ENCODE measurements at regions not wholly inside any gene's neighbourhood (a gene's known extent, or its start where the extent isn't known, plus 50 kb on each side); places are given as distances from the start of the nearest gene placed in this dataset.
"Not testable (repeated sequence)": the region's sequence is repeated elsewhere in the genome, so short reads cannot be mapped to it uniquely, and the experiment has no call there.

DNA sequence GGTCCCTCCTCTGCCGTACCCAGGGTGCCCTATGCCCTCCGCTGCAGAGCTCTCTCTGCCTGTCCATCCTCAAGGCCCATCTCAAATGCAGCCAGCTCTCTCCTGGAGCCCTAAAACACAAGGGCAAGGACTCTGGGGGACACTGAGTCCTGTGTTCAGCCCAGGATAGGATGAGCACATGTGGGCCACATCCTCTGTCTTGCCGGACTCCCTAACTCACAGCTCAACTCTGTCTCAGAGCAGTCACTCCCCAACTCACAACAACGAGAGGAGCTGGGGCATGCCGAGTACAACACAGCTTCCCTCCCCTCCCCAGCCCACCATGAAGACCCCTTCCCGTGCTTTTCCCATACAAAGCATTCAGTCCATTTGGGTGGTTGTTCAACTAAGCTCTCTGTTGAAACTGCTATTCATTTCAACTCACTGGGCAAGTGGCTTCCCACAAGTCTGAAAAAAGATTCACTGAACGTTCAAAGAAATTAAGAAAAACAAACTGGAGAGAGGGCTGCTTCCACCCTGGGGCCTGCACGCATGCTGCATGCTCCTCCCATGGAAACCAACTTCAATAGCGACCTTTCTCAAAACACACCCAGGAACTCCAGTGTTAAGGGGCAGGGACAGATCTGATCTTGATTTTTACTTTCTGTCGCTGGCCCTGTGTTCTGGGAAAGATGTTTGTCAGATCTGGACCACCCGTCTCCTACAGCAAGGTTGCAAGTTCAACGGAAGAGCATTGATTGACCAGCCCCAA lies 124.3 kb upstream of the IGF1R start:
- DNase-seq (ENCODE audit: low read depth): no peak

DNA sequence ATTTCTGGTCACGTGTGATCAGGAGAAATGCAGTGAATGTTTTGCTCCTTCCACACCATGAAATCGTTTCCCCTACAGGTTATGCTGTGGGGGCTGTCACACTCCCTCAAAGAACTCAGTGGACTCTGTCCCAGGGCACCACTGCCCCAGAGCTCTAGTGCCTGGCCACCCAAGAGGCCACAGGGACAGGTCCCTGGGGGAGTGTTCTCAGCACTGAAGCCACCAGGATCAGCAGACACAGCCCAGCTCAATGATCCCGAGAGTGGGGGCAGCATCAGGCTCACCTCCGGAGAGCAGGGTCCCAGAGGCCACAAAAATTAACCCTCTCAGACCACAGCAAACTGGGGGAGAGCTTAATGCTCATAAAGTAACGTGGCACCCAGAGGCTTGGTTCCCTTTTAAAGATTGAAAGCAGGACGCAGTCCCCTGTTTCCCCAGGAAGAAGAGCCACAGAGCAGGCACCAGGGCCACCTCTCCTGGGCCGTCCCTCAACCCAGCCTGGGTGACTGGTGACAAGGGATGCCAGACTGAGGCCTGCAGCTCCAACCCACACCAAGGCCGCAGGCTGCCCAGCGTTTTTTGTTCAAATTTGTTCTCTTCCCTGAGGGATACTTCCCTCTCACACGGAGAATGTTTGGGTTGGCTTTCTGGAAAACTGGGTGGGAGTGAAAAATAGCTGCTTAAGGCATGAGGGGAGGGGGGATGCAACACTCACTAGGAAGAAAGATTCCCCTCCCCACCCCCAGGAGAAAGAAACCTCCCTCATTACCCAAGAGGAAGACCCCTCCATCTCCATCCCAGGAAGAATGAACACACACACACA lies 123.3 kb upstream of the IGF1R start:
- DNase-seq (ENCODE audit: low read depth): no peak

DNA sequence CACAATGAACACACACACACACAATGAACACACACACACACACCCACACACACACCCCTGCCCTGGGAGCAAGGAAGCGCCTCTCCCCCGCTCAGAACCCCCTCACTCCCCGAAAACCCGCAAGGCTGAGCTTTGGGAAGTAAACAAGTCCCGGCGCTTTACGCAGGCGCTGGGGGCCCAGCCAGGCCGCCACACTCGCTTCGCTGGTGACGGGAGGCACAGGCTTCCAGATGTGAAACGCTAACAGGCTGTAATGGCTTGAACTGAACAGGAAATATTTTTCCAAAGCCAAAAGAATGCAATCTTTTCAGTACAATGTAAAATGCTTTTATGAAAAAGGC lies 122.7 kb upstream of the IGF1R start:
- DNase-seq (ENCODE audit: low read depth): no peak

DNA sequence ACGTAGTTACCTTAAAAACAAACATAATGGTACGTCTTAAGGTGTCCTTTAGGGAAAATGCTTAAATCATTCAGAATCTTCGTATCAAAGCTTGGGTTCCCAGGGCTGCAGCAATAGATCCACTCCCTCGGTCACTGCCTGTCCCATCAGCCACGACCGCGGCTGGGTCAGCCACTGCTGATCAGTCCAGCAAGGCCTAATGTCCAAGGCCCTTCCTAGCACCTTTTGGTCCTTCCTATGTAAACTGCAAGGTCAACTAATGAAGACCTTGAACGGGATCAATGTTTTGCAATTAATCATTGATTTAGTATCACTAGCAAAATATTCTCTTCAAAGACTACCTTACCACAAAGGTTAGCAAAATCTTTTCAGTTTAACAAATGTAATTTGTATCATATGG lies 122.2 kb upstream of the IGF1R start:
- no peak for DNase-seq (ENCODE audit: low read depth)

DNA sequence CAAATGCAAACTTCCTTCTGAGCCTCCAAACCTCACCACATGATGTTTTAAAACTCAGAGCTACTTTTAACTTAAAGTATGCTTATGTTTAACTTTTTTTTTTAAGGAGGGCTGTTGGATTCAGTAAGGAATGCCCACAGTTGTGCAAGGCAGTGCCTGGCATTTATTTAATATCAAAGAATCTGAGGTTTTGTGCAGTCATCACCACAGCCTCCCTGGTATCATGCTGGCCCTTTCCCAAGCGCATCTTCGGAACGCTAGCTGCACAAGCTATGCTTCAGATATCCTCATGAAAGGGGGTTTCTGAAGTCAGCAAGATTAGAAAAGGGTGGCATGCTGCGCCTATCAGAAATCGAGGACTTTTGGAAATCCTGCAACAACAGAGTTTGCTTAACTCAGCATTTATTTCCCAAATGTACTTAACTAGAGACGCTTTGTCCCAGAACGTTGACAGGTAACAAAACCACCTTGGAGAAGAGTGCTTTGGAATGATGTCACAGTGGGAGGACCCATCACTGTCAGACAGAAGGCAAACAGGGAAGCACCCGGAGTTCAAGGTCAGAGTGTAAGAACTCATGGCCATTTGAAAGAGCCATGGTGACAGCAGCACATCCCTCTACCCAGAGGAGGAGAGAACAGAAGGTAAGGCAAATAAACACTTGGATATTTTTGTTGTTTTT lies 120.2 kb upstream of the IGF1R start:
- DNase-seq (ENCODE audit: low read depth): no peak

DNA sequence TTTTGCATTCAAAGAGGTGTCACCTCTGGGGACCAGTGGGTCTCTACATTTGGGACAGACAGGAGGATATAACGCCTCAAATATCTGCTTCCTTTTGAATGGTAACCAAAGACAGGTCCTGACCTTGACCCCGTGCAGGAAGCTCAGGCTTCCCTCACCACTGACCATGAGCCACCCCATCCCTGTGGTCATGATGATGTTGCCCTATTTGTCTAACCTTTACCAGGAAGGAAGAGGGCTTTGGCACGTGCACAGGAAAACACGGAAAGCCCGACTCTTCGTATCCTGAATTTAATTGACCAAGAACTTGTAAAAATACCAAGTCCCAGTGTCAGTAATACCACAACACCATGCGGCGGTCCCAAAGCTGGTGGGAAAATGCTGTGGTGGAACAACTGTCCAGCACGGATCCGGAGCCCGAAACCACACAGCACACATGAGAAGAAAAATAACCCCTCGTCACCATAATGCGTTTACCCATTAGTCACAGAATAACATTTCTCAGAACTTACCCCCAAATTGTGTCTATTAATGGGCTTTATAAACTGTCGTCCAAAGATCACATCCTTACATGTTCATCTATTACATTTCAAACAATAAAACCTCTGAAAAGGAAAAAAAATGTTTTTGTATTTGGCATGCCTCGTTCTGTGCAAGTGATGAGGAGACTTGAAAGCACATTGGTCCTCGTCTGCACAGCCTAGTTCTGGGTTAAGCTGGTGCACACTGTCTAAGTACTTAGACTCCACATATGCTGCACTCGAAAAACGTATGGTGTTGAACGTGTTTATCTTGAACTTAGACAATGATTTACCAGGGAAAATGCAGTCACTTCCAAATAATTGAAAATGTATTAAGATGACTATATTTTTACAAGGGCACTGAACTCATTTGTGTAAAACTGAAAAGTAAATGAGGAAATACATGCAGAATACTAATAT lies 118.9 kb upstream of the IGF1R start:
- DNase-seq (ENCODE audit: low read depth): no peak

DNA sequence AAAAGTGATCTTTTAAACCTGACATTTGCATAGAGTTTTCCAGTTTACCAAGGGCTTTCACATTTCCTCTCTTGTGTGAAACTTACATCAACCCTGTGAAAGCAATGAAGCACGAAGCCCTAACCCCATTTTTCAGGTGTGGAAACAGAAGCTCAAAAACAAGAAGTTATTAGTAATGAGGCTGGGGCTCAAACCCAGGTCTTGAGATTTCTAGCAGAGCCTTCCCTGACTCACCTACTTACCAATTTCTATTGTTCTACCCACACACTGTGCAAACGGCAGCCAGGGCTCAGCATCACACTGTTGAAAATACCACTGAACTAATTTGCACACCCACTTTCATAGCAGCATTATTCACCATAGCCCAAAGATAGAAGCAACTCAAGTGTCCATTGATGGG lies 117.8 kb upstream of the IGF1R start:
- no peak for DNase-seq (ENCODE audit: low read depth)

DNA sequence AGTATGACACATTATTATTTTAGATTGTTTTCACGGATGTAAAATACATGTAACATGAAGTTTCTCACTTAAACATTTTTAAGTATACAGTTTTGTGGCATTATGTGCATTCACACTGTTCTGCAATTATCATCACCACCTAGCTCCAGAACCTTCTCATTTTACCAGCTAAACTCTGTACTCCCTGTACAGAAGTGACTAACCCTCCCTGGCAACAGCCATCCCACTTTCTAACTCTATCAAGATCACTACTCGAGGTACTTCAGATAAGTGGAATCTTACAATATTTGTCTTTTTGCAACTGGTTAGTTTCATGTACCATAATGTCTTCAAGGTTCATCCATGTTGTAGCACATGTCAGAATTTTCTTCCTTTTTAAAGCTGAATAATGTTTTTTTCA lies 116.3 kb upstream of the IGF1R start:
- DNase-seq (ENCODE audit: low read depth): no peak

DNA sequence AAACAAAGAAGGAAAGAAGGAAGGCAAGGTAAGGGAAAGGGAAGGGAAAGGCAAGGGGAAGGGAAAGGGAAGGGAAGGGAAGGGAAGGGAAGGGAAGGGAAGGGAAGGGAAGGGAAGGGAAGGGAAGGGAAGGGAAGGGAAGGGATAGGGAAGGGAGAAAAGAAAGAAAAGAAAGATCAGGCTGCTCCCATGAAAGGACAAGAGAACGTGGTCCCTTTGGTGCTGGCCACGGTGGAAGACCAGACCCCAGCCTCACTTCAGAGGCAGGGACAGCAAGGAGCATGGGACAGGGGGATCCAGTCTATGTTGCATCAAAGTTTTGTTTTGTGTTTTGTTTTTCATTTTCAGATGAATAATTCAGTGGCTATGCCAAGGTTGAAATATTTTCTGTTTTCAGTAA lies 111.4 kb upstream of the IGF1R start:
- no peak for DNase-seq (ENCODE audit: low read depth)

DNA sequence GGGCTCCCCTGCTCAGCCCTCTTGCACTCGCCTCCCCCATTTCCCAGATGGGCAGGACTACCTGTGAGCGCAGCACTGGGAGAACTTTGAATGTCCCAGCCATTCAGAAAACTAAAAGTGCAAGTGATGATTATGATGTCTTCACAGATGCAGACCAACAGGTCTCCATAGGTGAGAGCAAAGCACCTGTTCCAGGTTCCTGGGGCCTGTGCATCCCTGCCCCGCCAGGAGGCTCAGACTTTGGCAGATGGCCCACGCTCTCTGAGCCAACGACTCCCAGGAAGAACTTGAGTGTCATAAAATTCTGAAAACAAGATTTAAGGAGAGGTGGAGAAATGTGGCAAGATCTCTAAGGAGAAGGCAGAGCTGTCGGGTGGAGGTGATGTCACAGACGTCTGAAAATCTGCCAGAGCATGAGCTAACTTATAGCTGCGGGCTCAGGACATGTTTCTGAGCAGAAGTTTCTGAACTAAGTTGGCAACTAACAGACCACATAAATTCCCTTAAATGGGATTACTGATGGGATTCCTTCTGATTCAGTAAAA lies 110.8 kb upstream of the IGF1R start:
- no peak for DNase-seq (ENCODE audit: low read depth)

DNA sequence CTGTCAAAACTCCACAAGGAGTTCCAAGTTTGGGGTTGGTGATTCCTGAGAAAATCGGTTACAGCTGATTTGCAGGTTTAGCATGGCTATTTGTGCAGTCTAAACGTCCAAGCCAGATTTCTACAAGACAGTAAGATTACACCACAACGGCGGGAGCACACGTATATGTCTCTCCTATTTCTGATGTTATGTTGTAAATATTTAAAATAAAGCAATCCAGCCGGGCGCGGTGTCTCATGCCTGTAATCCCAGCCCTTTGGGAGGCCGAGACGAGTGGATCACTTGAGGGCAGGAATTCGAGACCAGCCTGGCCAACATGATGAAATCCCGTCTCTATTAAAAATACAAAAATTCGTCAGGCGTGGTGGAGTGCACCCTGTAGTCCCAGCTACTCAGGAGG lies 106.8 kb upstream of the IGF1R start:
- no peak for DNase-seq (ENCODE audit: low read depth)

DNA sequence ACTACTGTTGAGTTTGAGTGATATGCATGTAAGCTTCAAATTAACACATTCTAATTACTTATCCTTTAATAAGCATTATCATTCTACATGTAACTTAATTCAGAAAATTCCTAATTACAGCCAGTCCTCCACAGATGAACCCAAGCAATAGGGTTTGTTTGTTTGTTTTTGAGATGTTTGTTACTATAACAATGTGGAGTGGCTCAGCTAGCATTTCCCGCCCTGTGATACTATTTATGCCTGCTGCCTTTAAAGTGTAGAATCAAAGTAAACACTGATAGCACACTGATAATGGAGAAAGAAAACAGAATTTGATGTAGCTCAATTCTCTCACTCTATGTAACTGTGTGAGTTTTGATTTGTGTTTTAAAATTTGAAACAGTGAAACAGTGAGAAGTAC lies 105.1 kb upstream of the IGF1R start:
- DNase-seq (ENCODE audit: low read depth): no peak

DNA sequence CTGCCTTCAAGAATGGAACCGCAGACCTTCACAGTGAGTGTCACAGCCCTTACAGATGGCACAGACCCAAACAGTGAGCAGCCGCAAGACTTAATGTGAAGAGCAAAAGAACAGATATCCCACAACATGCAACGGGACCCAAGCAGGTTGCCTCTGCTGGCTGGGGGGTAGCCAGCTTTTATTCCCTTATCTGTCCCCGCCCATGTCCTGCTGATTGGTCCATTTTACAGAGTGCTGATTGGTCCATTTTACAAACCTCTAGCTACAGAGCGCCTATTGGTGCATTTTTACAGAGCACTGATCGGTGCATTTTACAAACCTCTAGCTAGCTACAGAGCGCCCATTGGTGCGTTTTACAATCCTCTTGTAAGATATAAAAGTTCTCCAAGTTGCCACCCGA lies 102.0 kb upstream of the IGF1R start:
- DNase-seq (ENCODE audit: low read depth): no peak

DNA sequence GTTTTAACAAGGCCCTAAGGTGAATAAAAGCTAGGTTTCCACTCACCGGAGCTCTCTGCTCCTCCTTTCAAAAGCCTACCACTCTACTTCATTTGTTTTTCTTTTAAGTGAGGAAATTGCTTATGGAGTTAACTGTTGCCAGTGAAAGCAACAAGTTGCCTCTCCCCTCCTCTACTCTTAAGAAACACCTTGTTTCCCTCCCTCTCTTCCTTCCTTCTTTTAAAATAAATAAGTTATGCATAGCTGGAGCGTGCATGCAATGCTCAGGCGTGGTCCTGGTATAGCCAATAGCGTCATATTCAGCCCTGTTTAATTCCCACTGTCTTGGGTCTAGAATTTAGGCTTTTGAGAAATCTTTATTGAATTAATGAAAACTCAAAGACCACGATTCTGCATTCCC lies 101.1 kb upstream of the IGF1R start:
- DNase-seq (ENCODE audit: low read depth): no peak

DNA sequence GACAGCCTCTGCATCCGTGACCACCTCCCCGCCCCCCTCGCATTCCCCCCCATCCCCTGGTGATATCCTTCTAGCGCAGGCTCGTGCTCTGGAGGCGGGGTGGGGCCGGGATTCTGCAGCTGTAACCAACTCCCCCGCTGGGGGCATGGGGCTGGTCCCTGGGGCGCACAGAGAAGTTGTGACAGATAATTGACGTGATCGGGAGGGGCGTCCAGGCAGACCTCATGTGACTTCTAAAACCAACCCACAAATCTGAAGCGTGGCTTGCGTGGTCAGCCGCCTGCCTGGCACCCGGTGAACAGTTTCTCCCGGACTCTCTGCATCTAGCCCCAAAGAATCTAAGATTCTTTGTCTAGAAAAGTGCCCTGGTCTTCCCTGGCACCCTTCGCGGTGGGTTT lies 100.6 kb upstream of the IGF1R start:
- DNase-seq (ENCODE audit: low read depth): no peak

DNA sequence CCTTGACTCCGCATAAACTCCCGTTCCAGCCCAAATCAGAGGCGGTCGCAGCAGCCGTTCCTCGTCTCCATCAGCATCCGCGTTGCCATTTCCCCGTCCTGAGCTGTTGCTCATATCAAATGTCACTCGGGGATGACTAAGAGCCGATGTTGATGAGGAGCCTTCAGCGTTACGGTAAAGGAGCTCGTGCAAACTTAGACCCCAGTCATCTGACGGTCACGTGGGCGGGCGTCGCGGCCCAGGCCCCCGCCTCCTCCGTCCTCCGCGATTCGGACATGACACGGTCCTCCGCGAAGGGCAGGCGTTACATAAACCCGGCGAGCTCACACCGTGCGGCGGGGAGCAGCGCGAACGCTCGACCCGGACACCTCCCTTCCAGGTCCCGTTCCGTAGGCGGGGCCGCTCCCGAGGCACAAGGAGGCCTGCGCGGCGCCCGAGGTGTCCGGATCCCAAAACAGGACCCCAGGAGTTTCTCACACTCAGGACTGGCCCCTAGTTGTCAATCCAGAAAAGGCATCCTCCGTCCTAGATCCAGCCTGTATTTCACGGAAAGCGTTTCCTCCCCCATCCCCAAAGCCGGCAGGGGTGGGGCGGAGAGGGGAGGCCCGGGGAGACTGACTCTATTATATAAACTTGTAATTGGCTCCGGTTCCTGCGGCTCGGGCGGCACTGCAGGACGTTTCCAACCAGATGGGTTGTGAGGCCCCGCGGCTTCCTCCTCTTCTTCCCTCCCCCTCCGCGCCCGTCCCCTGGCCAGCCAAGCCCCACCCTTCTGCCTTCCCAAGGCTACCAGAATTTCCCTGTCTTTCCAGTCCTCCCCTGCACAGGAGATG lies 100.0 kb upstream of the IGF1R start:
- peak; percentile 5 for DNase-seq (ENCODE audit: low read depth)

DNA sequence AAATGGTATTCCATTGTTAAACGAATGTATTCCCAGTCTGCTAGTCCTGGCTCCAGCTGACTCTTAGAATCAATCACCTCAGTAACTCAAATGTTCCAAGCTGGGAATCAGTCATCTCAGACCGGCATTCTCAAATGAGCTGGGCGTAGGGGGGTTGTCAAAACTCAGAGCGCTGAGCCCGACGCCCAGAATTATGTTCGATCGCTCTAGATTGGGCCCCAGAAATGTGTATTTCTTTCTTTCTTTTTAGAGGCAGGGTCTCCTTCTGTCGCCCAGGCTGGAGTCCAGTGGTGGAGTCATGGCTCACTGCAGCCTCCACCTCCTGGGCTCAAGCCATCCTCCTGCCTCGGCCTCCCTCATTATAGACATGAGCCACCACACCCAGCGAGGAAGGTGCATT lies 99.3 kb upstream of the IGF1R start:
- no peak for DNase-seq (ENCODE audit: low read depth)

DNA sequence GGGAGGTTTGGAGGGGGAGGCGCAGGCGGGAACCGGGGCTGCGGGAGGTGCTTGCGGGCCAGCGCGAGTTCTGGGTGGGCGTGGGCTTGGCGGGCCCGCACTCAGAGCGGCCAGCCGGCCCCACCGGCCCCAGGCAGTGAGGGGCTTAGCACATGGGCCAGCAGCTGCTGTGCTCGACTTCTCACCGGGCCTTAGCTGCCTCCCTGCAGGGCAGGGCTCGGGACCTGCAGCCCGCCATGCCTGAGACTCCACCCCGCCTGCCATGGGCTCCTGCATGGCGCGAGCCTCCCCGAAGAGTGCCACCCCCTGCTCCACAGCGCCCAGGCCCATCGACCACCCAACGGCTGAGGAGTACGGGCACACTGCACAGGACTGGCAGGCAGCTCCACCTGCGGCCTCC lies 98.6 kb upstream of the IGF1R start:
- DNase-seq (ENCODE audit: low read depth): no peak

DNA sequence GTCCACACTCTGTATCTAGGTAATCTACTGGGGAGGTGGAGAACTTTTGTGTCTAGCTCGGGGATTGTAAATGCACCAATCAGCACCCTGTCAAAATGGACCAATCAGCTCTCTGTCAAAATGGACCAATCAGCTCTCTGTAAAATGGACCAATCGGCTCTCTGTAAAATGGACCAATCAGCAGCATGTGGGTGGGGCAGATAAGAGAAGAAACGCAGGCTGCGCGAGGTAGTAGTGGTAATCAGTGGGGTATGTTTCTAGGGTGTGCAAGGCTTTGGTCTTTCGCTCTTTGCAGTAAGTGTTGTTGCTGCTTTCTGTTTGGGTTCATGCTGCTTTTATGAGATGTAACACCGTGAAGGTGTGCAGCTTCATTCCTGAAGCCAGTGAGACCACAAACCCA lies 98.0 kb upstream of the IGF1R start:
- not testable (repeated sequence) for DNase-seq (ENCODE audit: low read depth)

DNA sequence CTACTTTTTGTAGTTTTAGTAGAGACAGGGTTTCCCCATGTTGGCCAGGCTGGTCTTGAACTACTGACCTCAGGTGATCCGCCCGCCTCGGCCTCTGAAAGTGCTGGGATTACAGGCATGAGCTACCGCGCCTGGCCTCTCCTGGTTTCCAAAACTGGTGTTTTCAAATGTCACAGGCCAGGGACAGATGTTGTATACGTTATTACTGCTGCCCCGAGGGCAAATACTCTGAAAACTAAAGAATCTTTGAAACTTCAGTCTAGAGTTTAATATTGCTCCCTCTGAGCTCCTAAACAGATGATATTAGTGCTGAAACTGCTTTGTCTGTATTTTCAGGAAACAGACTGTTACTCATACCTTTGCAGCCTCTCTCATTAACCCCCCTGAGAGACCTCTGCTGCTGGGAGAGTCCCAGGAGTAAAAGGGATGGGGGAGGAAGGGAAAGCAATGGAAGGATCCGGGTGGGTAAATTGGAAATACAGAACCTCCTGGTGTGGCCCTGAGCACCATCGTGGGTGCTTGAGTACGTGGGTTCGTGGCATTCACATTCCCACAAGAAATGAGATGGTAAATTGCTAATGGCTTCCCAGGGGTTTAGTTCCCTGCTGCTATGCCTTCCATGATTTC lies 96.3 kb upstream of the IGF1R start:
- DNase-seq (ENCODE audit: low read depth): no peak

All from stimulated activated CD8-positive, alpha-beta memory T cell treated with anti-CD3 and anti-CD28 coated beads, Interleukin-7, amount 100 ng/mL, for 24 hours (primary cell).